Neural cell (in vitro differentiated cells): ENCODE measurements at regions not wholly inside any gene's neighbourhood (a gene's known extent, or its start where the extent isn't known, plus 50 kb on each side); places are given as distances from the start of the nearest gene placed in this dataset.

Experiments
- EP300 ChIP-seq: fragments of 450-650 bp; conservative IDR thresholded peaks from 2 replicates; pipeline ENCODE4 v1.6.1; 2014; ENCODE audit warnings: antibody characterized with exemption, mild to moderate bottlenecking, moderate library complexity; ENCODE audit not compliant: poor library complexity, severe bottlenecking
- EZH2 ChIP-seq: fragments of 200-600, 300-800 bp; shearing (Covaris generic), sonication (generic); IDR thresholded peaks from 2 replicates; pipeline ENCODE4 v1.6.1; 2014; ENCODE audit warnings: antibody characterized with exemption, low read length, borderline replicate concordance, mild to moderate bottlenecking; ENCODE audit not compliant: insufficient read depth, poor library complexity, severe bottlenecking
- MXI1 ChIP-seq: fragments of 450-650 bp; conservative IDR thresholded peaks from 2 replicates; pipeline ENCODE4 v1.6.1; 2014; ENCODE audit warnings: antibody characterized with exemption, mild to moderate bottlenecking; ENCODE audit not compliant: poor library complexity, severe bottlenecking
- POLR2AphosphoS5 ChIP-seq: IDR thresholded peaks from 2 replicates; pipeline ENCODE4 v1.6.1; 2012
- RAD21 ChIP-seq: fragments of 450-650 bp; conservative IDR thresholded peaks from 2 replicates; pipeline ENCODE4 v1.6.1; 2014; ENCODE audit warnings: antibody characterized with exemption, mild to moderate bottlenecking, moderate library complexity
- REST ChIP-seq: IDR thresholded peaks from 2 replicates; pipeline ENCODE4 v1.6.1; 2012; ENCODE audit warnings: borderline replicate concordance
- SMC3 ChIP-seq: fragments of 450-650 bp; conservative IDR thresholded peaks from 2 replicates; pipeline ENCODE4 v1.6.1; 2014; ENCODE audit warnings: antibody characterized with exemption, mild to moderate bottlenecking, moderate library complexity; ENCODE audit not compliant: poor library complexity
- TAF1 ChIP-seq: IDR thresholded peaks from 2 replicates; pipeline ENCODE4 v1.6.1; 2012; ENCODE audit warnings: low read depth
- TF ChIP-seq, protein P1 (sequence below): fragments of 450-650 bp; IDR thresholded peaks from 2 replicates; pipeline ENCODE4 v1.5.1; 2014; ENCODE audit warnings: antibody characterized with exemption, mild to moderate bottlenecking, moderate library complexity; ENCODE audit not compliant: poor library complexity, severe bottlenecking

DNA sequence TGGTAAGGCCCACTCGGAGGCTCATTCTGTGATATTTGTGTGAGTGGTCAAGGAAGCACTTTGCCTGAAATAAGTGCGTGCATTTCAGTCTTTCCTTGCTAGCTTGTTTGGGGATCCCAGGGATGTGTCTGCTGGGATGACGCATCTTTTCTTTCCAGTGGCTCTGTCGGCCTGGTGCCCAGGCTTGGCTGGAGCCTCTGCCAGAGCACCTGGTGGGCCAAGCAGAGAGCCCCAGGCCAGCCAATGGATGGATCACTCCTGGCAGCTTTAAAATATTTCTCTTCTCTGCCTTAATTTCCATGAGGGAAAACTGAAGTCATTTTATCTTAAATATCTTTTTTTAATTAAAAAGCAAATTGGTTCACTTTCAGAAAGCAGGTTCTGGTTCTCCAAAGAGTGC, 501.8 kb upstream of the HS6ST1 start:
- no peak for TF ChIP-seq SMC3
- TF ChIP-seq POLR2AphosphoS5: no peak
- TF ChIP-seq, protein P1, sequence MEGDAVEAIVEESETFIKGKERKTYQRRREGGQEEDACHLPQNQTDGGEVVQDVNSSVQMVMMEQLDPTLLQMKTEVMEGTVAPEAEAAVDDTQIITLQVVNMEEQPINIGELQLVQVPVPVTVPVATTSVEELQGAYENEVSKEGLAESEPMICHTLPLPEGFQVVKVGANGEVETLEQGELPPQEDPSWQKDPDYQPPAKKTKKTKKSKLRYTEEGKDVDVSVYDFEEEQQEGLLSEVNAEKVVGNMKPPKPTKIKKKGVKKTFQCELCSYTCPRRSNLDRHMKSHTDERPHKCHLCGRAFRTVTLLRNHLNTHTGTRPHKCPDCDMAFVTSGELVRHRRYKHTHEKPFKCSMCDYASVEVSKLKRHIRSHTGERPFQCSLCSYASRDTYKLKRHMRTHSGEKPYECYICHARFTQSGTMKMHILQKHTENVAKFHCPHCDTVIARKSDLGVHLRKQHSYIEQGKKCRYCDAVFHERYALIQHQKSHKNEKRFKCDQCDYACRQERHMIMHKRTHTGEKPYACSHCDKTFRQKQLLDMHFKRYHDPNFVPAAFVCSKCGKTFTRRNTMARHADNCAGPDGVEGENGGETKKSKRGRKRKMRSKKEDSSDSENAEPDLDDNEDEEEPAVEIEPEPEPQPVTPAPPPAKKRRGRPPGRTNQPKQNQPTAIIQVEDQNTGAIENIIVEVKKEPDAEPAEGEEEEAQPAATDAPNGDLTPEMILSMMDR: no peak
- TF ChIP-seq EP300: no peak
- TF ChIP-seq EZH2: no peak
- no peak for TF ChIP-seq REST
- no peak for TF ChIP-seq RAD21
- no peak for TF ChIP-seq MXI1
- TF ChIP-seq TAF1: no peak
